Mesothelial cell of epicardium (in vitro differentiated cells): ENCODE measurements at regions not wholly inside any gene's neighbourhood (a gene's known extent, or its start where the extent isn't known, plus 50 kb on each side); places are given as distances from the start of the nearest gene placed in this dataset.

ENCODE experiments used
- DNase-seq, 2 experiments: peaks; one replicate each; pipeline ENCODE4 v3.0.0; 2021; ENCODE audit warnings: low spot score in 2 of 2; ENCODE audit not compliant: unreplicated experiment in 2 of 2
- H3K27ac Mint-ChIP-seq: 2 replicates; pipeline ENCODE4 v1.8.0; 2021; ENCODE audit warnings: mixed read lengths
- H3K27me3 Mint-ChIP-seq: 2 replicates; pipeline ENCODE4 v1.8.0; 2021; ENCODE audit warnings: low read depth, mixed read lengths
- H3K36me3 Mint-ChIP-seq: 2 replicates; pipeline ENCODE4 v1.8.0; 2021; ENCODE audit warnings: mixed read lengths
- H3K4me1 Mint-ChIP-seq: 2 replicates; pipeline ENCODE4 v1.8.0; 2021; ENCODE audit warnings: mixed read lengths
- H3K4me3 Mint-ChIP-seq: 2 replicates; pipeline ENCODE4 v1.8.0; 2021; ENCODE audit warnings: mild to moderate bottlenecking, moderate library complexity, mixed read lengths
- H3K9me3 Mint-ChIP-seq: 2 replicates; pipeline ENCODE4 v1.8.0; 2021; ENCODE audit warnings: mixed read lengths
- TF ChIP-seq, protein P1 (sequence below): fragments of 200-600 bp; sonication (generic); IDR thresholded peaks from one replicate; pipeline ENCODE4 v1.5.0; 2021; ENCODE audit warnings: antibody characterized with exemption; ENCODE audit not compliant: unreplicated experiment

DNA sequence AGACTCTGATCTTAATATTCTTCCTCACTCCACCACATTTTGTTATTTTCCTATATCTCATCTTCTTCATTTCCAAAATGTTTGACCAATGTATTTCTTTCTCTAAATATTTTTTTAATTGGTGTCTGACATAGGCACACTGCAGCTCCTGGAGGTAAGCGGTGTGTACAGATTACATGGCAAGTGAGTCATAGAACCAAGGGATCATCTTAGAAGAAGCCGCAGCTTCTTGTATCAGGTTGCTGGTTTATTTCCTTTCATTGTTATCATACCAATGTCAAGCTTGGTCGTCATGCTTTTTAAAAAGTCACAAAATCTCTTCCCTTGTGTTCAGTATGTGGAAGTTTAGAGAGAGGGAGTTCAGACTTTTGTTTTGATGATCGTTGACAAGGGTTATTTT, 526.1 kb upstream of the CDH18 start:
- TF ChIP-seq, protein P1, sequence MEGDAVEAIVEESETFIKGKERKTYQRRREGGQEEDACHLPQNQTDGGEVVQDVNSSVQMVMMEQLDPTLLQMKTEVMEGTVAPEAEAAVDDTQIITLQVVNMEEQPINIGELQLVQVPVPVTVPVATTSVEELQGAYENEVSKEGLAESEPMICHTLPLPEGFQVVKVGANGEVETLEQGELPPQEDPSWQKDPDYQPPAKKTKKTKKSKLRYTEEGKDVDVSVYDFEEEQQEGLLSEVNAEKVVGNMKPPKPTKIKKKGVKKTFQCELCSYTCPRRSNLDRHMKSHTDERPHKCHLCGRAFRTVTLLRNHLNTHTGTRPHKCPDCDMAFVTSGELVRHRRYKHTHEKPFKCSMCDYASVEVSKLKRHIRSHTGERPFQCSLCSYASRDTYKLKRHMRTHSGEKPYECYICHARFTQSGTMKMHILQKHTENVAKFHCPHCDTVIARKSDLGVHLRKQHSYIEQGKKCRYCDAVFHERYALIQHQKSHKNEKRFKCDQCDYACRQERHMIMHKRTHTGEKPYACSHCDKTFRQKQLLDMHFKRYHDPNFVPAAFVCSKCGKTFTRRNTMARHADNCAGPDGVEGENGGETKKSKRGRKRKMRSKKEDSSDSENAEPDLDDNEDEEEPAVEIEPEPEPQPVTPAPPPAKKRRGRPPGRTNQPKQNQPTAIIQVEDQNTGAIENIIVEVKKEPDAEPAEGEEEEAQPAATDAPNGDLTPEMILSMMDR = no peak
- DNase-seq = no peak
- H3K4me1 Mint-ChIP-seq = no peaks in the 10 kb centered on the region
- H3K4me3 Mint-ChIP-seq = no peak overlapping the region
- H3K36me3 Mint-ChIP-seq = no peaks in the 10 kb centered on the region
- H3K27ac Mint-ChIP-seq = no peak overlapping the region
- H3K9me3 Mint-ChIP-seq = peaks cover 21% of the 10 kb centered on the region
- no peaks in the 10 kb centered on the region for H3K27me3 Mint-ChIP-seq

DNA sequence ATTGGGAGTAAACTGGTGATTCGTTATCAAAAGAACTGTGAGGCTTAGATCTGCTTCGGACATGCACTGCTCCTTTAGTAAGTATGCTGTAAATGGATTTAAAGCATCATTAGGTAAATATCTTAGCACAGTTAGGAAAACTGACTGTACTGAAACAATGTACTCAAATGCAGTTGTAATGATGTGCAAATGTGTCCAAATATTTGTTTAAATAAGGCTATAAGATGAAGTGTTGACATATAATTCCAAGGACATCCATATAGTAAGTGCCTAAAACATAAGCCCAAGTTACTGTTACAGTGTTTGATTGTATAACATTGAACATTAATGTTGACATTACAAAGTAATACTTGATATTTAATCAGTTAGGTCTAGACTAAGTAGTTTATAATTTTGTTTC, 512.5 kb upstream of the CDH18 start:
- Mint-ChIP-seq H3K36me3 (no peaks in the 10 kb centered on the region), H3K27ac (no peak overlapping the region), H3K27me3 (no peaks in the 10 kb centered on the region), H3K4me3 (no peak overlapping the region), H3K4me1 (no peaks in the 10 kb centered on the region), H3K9me3 (no peaks in the 10 kb centered on the region)
- TF ChIP-seq, protein P1 = no peak
- DNase-seq = no peak

DNA sequence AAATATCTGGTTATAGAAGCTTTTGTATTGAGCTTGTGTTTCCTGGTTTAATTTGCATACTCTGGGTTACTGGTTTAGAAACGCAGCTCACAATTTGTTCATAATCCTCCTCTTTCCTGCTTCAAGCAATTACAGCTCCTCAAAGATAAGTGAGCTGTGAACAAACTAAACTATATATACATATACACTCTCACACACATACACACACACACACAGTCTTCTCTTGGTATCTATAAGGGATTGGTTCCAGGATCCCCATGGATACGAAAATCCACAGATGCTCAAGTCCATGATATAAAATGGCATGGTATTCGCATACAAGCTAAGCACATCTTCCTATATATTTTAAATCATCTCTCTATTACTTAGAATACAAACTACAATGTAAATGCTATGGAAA, 510.9 kb upstream of the CDH18 start:
- Mint-ChIP-seq H3K27ac (no peak overlapping the region), H3K4me3 (no peak overlapping the region), H3K36me3 (no peaks in the 10 kb centered on the region), H3K9me3 (no peaks in the 10 kb centered on the region), H3K27me3 (no peaks in the 10 kb centered on the region), H3K4me1 (no peaks in the 10 kb centered on the region)
- no peak for DNase-seq
- TF ChIP-seq, protein P1 = no peak

DNA sequence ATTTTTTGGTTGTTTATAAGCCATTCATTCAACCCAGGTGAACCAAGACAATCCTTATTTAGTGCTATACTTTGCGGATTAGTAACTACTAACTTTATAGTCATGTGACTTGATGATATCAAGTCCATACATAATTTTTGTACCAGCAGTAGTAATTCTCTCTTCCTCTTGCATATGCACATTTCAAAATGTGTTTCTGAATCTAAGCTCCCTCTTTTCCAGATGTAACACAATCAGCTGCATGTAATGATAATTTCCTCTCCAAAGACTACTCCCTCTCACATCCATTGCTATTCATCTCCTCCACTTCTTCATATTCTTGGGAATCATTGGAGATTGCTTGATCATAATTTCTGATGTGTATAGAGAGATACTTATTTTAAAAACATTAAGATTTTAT, 510.1 kb upstream of the CDH18 start:
- Mint-ChIP-seq H3K9me3 (no peaks in the 10 kb centered on the region), H3K4me3 (no peak overlapping the region), H3K36me3 (no peaks in the 10 kb centered on the region), H3K27ac (no peak overlapping the region), H3K4me1 (no peaks in the 10 kb centered on the region), H3K27me3 (no peaks in the 10 kb centered on the region)
- no peak for DNase-seq
- TF ChIP-seq, protein P1 = no peak

DNA sequence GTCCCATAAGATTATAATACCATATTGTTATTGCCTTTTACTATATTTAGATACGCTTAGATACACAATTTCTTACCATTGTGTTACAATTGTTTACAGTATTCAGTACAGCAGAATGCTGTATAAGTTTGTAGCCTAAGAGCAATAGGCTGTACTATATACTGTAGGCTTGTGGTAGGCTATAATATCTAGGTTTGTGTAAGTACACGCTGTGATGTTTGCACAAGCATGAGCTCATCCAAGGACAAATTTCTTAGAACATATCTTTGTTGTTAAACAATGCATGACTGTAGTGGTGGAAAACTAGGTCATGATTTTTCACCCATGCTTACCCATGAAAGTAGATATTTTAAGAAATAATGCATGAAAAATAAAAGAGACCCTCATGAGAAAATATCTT, 509.4 kb upstream of the CDH18 start:
- no peak overlapping the region for H3K27ac Mint-ChIP-seq
- H3K36me3 Mint-ChIP-seq = no peaks in the 10 kb centered on the region
- H3K27me3 Mint-ChIP-seq = no peaks in the 10 kb centered on the region
- no peak overlapping the region for H3K4me3 Mint-ChIP-seq
- TF ChIP-seq, protein P1 = no peak
- DNase-seq = no peak
- H3K9me3 Mint-ChIP-seq = no peaks in the 10 kb centered on the region
- H3K4me1 Mint-ChIP-seq = no peaks in the 10 kb centered on the region

DNA sequence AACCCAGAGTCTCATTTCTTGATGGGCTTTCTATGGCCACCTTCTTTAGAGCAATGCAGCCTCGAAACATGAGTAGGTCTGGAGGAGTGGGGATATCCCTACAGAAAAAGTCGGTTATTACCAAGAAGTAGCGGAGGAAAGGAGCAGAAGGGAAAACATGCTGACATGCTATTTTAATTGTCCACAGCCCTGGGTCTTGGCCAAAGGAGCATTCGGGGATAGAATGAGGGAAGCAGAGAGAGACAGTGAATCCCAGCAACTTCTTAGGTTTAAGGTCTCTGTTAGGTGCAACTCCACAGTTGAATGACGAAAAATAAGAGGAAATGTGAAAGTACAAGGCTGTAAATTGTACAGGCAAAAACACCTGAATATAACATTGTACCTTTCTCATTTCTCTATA, 506.7 kb upstream of the CDH18 start:
- DNase-seq = no peak
- Mint-ChIP-seq H3K4me1 (no peaks in the 10 kb centered on the region), H3K27me3 (no peaks in the 10 kb centered on the region), H3K9me3 (no peaks in the 10 kb centered on the region), H3K27ac (no peak overlapping the region), H3K4me3 (no peak overlapping the region), H3K36me3 (no peaks in the 10 kb centered on the region)
- TF ChIP-seq, protein P1 = no peak
